Osteoblast (primary cell): ENCODE measurements at regions not wholly inside any gene's neighbourhood (a gene's known extent, or its start where the extent isn't known, plus 50 kb on each side); places are given as distances from the start of the nearest gene placed in this dataset.

ENCODE experiments used
- DNase-seq: peaks from one replicate; pipeline ENCODE4 v3.0.0; 2011; ENCODE audit warnings: low spot score, mixed read lengths; ENCODE audit not compliant: insufficient read length; ENCODE audit errors: missing footprints
- H2AFZ ChIP-seq: 2 replicates; pipeline ENCODE4 v1.6.0; 2011; ENCODE audit warnings: mild to moderate bottlenecking, low read length
- H3K27ac ChIP-seq: 2 replicates; pipeline ENCODE4 v1.5.1; 2011; ENCODE audit warnings: mild to moderate bottlenecking, low read depth, low read length, moderate library complexity
- H3K27me3 ChIP-seq: 2 replicates; pipeline ENCODE4 v1.6.0; 2012; ENCODE audit warnings: mild to moderate bottlenecking, control low read depth, inconsistent platforms, low read length, moderate library complexity; ENCODE audit not compliant: insufficient read depth
- H3K36me3 ChIP-seq: 2 replicates; pipeline ENCODE4 v1.5.1; 2011; ENCODE audit warnings: mild to moderate bottlenecking, low read length, control low read depth, moderate library complexity; ENCODE audit not compliant: insufficient read depth
- H3K4me1 ChIP-seq: 2 replicates; pipeline ENCODE4 v1.5.1; 2011; ENCODE audit warnings: mild to moderate bottlenecking, low read length, control low read depth, moderate library complexity; ENCODE audit not compliant: insufficient read depth
- H3K4me2 ChIP-seq: 2 replicates; pipeline ENCODE4 v1.6.0; 2011; ENCODE audit warnings: mild to moderate bottlenecking, low read length; ENCODE audit not compliant: insufficient read depth
- H3K4me3 ChIP-seq: fragments of 200-600 bp; sonication (generic); 3 replicates; pipeline ENCODE4 v1.5.1; 2012; ENCODE audit warnings: mild to moderate bottlenecking, low read length, inconsistent platforms; ENCODE audit not compliant: insufficient read depth
- H3K79me2 ChIP-seq: 2 replicates; pipeline ENCODE4 v1.6.0; 2012; ENCODE audit warnings: mild to moderate bottlenecking, low read length, control low read depth, inconsistent platforms; ENCODE audit not compliant: insufficient read depth
- H3K9me3 ChIP-seq: 2 replicates; pipeline ENCODE4 v1.5.1; 2011; ENCODE audit warnings: low read depth, low read length, control low read depth
- H4K20me1 ChIP-seq: 2 replicates; pipeline ENCODE4 v1.6.0; 2012; ENCODE audit warnings: mild to moderate bottlenecking, low read length, control low read depth; ENCODE audit not compliant: insufficient read depth
- TF ChIP-seq, protein P1 (sequence below): IDR thresholded peaks from 2 replicates; pipeline ENCODE4 v1.5.1; 2011; ENCODE audit warnings: mild to moderate bottlenecking, low read depth, low read length, moderate library complexity; ENCODE audit errors: extremely low read depth

DNA sequence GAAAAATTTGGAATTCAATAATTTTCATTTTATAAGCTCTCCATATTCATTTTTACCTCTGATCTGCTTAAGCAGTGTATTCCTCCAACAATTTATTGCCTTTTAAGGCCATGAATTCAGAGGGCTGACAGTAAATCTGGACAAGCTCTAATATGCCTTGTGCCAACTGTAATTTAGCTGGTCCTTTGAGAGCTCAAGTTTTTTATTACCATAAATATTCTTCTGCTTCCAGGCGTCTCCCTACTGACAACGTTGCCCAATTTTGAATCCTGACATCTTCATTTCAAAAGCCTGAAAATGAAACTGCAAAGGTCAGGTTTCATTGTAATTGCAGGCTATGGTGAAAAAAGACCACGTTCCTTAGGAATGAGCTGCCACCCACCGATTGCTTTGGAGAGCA, 95.8 kb upstream of the GEMIN8 start:
- H3K4me2 ChIP-seq = no peak overlapping the region
- H4K20me1 ChIP-seq = no peaks in the 10 kb centered on the region
- H3K36me3 ChIP-seq = no peaks in the 10 kb centered on the region
- no peaks in the 10 kb centered on the region for H3K9me3 ChIP-seq
- no peak for DNase-seq
- no peak overlapping the region for H3K4me3 ChIP-seq
- H3K27me3 ChIP-seq = no peaks in the 10 kb centered on the region
- H2AFZ ChIP-seq = no peak overlapping the region
- no peaks in the 10 kb centered on the region for H3K4me1 ChIP-seq
- no peak overlapping the region for H3K27ac ChIP-seq
- TF ChIP-seq, protein P1, sequence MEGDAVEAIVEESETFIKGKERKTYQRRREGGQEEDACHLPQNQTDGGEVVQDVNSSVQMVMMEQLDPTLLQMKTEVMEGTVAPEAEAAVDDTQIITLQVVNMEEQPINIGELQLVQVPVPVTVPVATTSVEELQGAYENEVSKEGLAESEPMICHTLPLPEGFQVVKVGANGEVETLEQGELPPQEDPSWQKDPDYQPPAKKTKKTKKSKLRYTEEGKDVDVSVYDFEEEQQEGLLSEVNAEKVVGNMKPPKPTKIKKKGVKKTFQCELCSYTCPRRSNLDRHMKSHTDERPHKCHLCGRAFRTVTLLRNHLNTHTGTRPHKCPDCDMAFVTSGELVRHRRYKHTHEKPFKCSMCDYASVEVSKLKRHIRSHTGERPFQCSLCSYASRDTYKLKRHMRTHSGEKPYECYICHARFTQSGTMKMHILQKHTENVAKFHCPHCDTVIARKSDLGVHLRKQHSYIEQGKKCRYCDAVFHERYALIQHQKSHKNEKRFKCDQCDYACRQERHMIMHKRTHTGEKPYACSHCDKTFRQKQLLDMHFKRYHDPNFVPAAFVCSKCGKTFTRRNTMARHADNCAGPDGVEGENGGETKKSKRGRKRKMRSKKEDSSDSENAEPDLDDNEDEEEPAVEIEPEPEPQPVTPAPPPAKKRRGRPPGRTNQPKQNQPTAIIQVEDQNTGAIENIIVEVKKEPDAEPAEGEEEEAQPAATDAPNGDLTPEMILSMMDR = no peak
- no peaks in the 10 kb centered on the region for H3K79me2 ChIP-seq

DNA sequence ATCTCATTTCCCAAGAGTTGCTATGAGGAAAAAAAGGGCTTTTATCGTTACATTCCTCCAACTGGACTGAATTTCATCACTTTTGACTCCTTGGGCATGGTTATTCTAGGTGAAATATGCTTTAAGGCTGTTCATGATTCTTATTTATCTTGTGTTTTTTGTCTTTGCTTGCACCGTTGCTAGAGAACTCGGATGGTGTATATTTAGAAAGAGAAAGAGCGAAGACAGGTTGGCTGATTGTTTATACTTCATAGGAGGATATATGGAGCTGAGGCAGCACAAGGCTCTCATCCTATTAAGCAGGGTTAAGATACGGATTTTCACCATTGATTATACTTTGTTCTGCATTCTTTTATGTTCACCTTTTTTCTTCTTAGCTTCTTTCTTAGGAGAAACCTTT, 94.9 kb upstream of the GEMIN8 start:
- no peaks in the 10 kb centered on the region for H4K20me1 ChIP-seq
- H2AFZ ChIP-seq = no peak overlapping the region
- no peak overlapping the region for H3K27ac ChIP-seq
- H3K79me2 ChIP-seq = no peaks in the 10 kb centered on the region
- H3K27me3 ChIP-seq = no peaks in the 10 kb centered on the region
- no peak overlapping the region for H3K4me3 ChIP-seq
- no peaks in the 10 kb centered on the region for H3K4me1 ChIP-seq
- no peaks in the 10 kb centered on the region for H3K36me3 ChIP-seq
- no peak overlapping the region for H3K4me2 ChIP-seq
- no peak for DNase-seq
- H3K9me3 ChIP-seq = no peaks in the 10 kb centered on the region
- TF ChIP-seq, protein P1 = no peak

DNA sequence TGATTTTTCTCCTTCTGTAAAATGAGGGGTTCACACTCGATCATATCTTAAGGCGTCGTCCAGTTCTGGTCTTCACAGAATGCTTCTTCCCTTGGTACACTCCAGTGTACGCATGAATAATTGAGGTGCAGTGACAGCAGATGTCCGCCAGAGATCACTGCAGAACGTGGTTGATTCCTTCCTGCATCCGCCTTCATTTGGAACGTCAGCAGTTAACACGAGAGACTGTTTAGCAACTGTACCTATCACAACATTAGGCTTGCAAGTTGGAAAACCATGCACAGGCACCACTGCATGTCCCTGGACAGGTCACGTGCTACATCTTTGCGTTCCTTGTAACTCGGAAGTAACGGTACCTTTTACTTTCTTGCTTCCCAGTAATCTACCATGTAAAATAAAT, 66.0 kb upstream of the GEMIN8 start:
- no peak for DNase-seq
- Histone ChIP-seq H3K4me3 (no peak overlapping the region), H3K4me1 (no peaks in the 10 kb centered on the region), H3K9me3 (peaks cover 3% of the 10 kb centered on the region), H3K79me2 (no peaks in the 10 kb centered on the region), H3K36me3 (no peaks in the 10 kb centered on the region), H2AFZ (peak overlapping the region; percentile 31), H3K27me3 (peaks cover 2% of the 10 kb centered on the region), H3K27ac (no peak overlapping the region), H4K20me1 (no peaks in the 10 kb centered on the region), H3K4me2 (peak overlapping the region; percentile 65)
- TF ChIP-seq, protein P1 = peak; percentile 69

DNA sequence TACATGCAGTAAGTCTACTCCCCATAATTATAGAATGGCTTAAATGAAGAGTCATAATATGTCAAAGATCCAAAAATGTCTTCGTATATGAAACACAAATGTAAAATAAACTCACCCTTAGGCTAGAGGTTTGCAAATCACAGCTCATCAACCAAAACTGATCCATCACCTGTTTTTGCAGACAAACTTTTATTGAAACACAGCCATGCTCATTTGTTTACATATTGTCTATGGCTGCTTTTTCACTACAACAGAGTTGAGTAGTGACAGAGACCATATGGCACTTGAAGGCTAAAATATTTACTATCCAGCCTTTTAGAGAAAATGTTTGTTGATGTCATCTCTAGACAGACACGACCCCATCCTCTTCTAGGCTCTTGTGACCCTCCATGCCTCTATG, 64.5 kb upstream of the GEMIN8 start:
- Histone ChIP-seq H3K9me3 (peaks cover 3% of the 10 kb centered on the region), H3K27ac (no peak overlapping the region), H3K4me1 (no peaks in the 10 kb centered on the region), H3K4me2 (no peak overlapping the region), H2AFZ (no peak overlapping the region), H3K79me2 (no peaks in the 10 kb centered on the region), H3K36me3 (no peaks in the 10 kb centered on the region), H3K27me3 (peaks cover 2% of the 10 kb centered on the region), H3K4me3 (no peak overlapping the region), H4K20me1 (no peaks in the 10 kb centered on the region)
- DNase-seq = no peak
- TF ChIP-seq, protein P1 = no peak
